Endothelial cell of umbilical vein (primary cell): ENCODE measurements at regions not wholly inside any gene's neighbourhood (a gene's known extent, or its start where the extent isn't known, plus 50 kb on each side); places are given as distances from the start of the nearest gene placed in this dataset.

Experiments used
- BruUV-seq: library from RNA; stranded (reverse); fragments of 400-500 nt; replicated peaks from 2 replicates; lab custom pipeline; 2021; lab: Mats Ljungman, UMichigan
- CTCF ChIA-PET: fragments of 300-600, 350-600 bp; sonication (Branson Sonifier 250); formaldehyde crosslinking; loops from one replicate; lab custom pipeline; 2021; ENCODE audit warnings: antibody characterized with exemption, inconsistent platforms; lab: Charles Lee
- POLR2A ChIA-PET: fragments of 300-600, 350-600 bp; sonication (Branson Sonifier 250); formaldehyde crosslinking; loops from one replicate; lab custom pipeline; 2021; ENCODE audit warnings: antibody characterized with exemption, inconsistent platforms; lab: Charles Lee
- DNase-seq: peaks from one replicate; pipeline ENCODE4 v3.0.0-alpha.2; 2011; ENCODE audit warnings: low read depth, low spot score
- FAIRE-seq: peaks from 2 replicates; lab custom pipeline; 2011; peaks lifted over from hg19 to GRCh38; lab: Jason Lieb, UNC
- H2AFZ ChIP-seq: 2 replicates; pipeline ENCODE4 v1.6.0; 2012; ENCODE audit warnings: low read depth, low read length, control low read depth, inconsistent platforms
- H3K27ac ChIP-seq: 2 replicates; pipeline ENCODE4 v1.5.1; 2011; ENCODE audit warnings: low read depth, mild to moderate bottlenecking, control low read depth, low read length, moderate library complexity; ENCODE audit not compliant: insufficient read depth
- H3K27me3 ChIP-seq, 2 experiments: 2 replicates each; pipeline versions ENCODE4 v1.6.0 to v1.6.1; 2011; ENCODE audit warnings: low read length in 2 of 2, mixed read lengths in 1 of 2; ENCODE audit not compliant: control insufficient read depth in 2 of 2, insufficient read depth in 2 of 2
- H3K36me3 ChIP-seq, 2 experiments: 2 replicates in 1 of 2; 3 replicates in 1 of 2; pipeline ENCODE4 v1.5.1; 2011; ENCODE audit warnings: low read length in 2 of 2, mild to moderate bottlenecking in 1 of 2, moderate library complexity in 1 of 2; ENCODE audit not compliant: control insufficient read depth in 2 of 2, insufficient read depth in 2 of 2; ENCODE audit errors: extremely low read depth in 1 of 2
- H3K4me1 ChIP-seq: 3 replicates; pipeline ENCODE4 v1.5.1; 2011; ENCODE audit warnings: mild to moderate bottlenecking, low read length; ENCODE audit not compliant: control insufficient read depth, insufficient read depth; ENCODE audit errors: extremely low read depth
- H3K4me2 ChIP-seq: 2 replicates; pipeline ENCODE4 v1.6.1; 2011; ENCODE audit warnings: low read length, control low read depth, mixed read lengths; ENCODE audit not compliant: insufficient read depth
- H3K4me3 ChIP-seq, 3 experiments: fragments of 200-600 bp in 1 of 3; sonication (generic), shearing (Covaris generic) in 1 of 3; replicated peaks in 1 of 3; 2 replicates each; pipeline ENCODE4 v1.5.1; 2011 to 2016; ENCODE audit warnings: control low read depth in 3 of 3, low read length in 3 of 3, mild to moderate bottlenecking in 2 of 3, inconsistent platforms in 1 of 3, low read depth in 1 of 3, moderate library complexity in 1 of 3; ENCODE audit not compliant: insufficient read depth in 1 of 3
- H3K79me2 ChIP-seq: 2 replicates; pipeline ENCODE4 v1.6.0; 2012; ENCODE audit warnings: low read length, inconsistent platforms; ENCODE audit not compliant: control insufficient read depth, insufficient read depth
- H3K9ac ChIP-seq: replicated peaks from 2 replicates; pipeline ENCODE3; 2011; ENCODE audit warnings: low read length, control low read depth; ENCODE audit not compliant: insufficient read depth; ENCODE audit errors: extremely low read depth
- H3K9me1 ChIP-seq: replicated peaks from 3 replicates; pipeline ENCODE4 v1.6.0; 2011; ENCODE audit warnings: mild to moderate bottlenecking, low read length; ENCODE audit not compliant: control insufficient read depth, insufficient read depth; ENCODE audit errors: extremely low read depth
- H3K9me3 ChIP-seq: replicated peaks from 2 replicates; pipeline ENCODE4 v1.5.1; 2012; ENCODE audit warnings: low read length, inconsistent platforms; ENCODE audit not compliant: control insufficient read depth, insufficient read depth
- H4K20me1 ChIP-seq: replicated peaks from 2 replicates; pipeline ENCODE3; 2011; ENCODE audit warnings: mild to moderate bottlenecking, low read length; ENCODE audit not compliant: control insufficient read depth, insufficient read depth; ENCODE audit errors: extremely low read depth
- CTCF ChIP-seq, 2 donors: IDR thresholded peaks; 1 replicate in 1 of 2; 2 replicates in 1 of 2; pipeline ENCODE4 v1.5.1; 2011; ENCODE audit warnings: low read length in 2 of 2, mild to moderate bottlenecking in 2 of 2, moderate library complexity in 2 of 2, control low read depth in 1 of 2, inconsistent platforms in 1 of 2, low read depth in 1 of 2; ENCODE audit not compliant: insufficient read depth in 1 of 2; ENCODE audit errors: extremely low read depth in 1 of 2
- EZH2 ChIP-seq: IDR thresholded peaks from 2 replicates; pipeline ENCODE4 v1.6.1; 2012; ENCODE audit warnings: borderline replicate concordance, low read depth, mild to moderate bottlenecking, moderate library complexity, low read length, inconsistent platforms; ENCODE audit not compliant: severe bottlenecking
- FOS ChIP-seq: IDR thresholded peaks from 2 replicates; pipeline ENCODE4 v1.6.1; 2011; ENCODE audit warnings: mild to moderate bottlenecking, low read length, moderate library complexity, borderline replicate concordance; ENCODE audit not compliant: insufficient read depth
- GATA2 ChIP-seq: IDR thresholded peaks from 2 replicates; pipeline ENCODE4 v1.7.0; 2011; ENCODE audit warnings: low read depth, mild to moderate bottlenecking, moderate library complexity, mixed read lengths, low read length; ENCODE audit not compliant: insufficient read length, insufficient read depth
- JUN ChIP-seq: IDR thresholded peaks from 2 replicates; pipeline ENCODE4 v1.6.1; 2011; ENCODE audit warnings: borderline replicate concordance, low read depth; ENCODE audit not compliant: insufficient read length, insufficient read depth
- MAX ChIP-seq: IDR thresholded peaks from 2 replicates; pipeline ENCODE4 v1.6.1; 2011; ENCODE audit not compliant: insufficient read depth, insufficient read length
- MYC ChIP-seq: IDR thresholded peaks from one replicate; pipeline ENCODE4 v1.6.1; 2011; ENCODE audit warnings: mild to moderate bottlenecking, low read depth, low read length
- POLR2A ChIP-seq: IDR thresholded peaks from 2 replicates; pipeline ENCODE4 v1.6.1; 2012; ENCODE audit warnings: low read depth, mild to moderate bottlenecking, control low read depth, low read length
- POLR2AphosphoS5 ChIP-seq: IDR thresholded peaks from 2 replicates; pipeline ENCODE4 v1.6.1; 2012; ENCODE audit warnings: low read depth, mild to moderate bottlenecking, control low read depth, low read length, moderate library complexity; ENCODE audit not compliant: insufficient read depth
- dilution Hi-C: fragments of 300-500 bp; cut with MboI; formaldehyde crosslinking; loops from one replicate; pipeline ENCODE4 v1.15.0; 2019; ENCODE audit warnings: low sequenced_read_pairs; ENCODE audit not compliant: extremely low pct_ligation_motif_present
- intact Hi-C: fragments of 100-400 bp; cut with micrococcal nuclease; formaldehyde crosslinking; loops from one replicate; pipeline ENCODE4 v1.10.0; 2022

GRCh38 chr6:14546036-14546435 lies 428.5 kb downstream of the CD83 start:
- ChIA-PET CTCF (no interaction called here), POLR2A (no interaction called here)
- H4K20me1 ChIP-seq: no peaks in the 10 kb centered on the region
- DNase-seq (no peak), FAIRE-seq (no peak)
- dilution Hi-C loops: no loop called here
- H3K36me3 ChIP-seq: no peaks in the 10 kb centered on the region
- H3K79me2 ChIP-seq: no peaks in the 10 kb centered on the region
- no peak overlapping the region for H2AFZ ChIP-seq
- no TSS peak for BruUV-seq
- no peak overlapping the region for H3K27ac ChIP-seq
- no peaks in the 10 kb centered on the region for H3K27me3 ChIP-seq
- no peak overlapping the region for H3K4me2 ChIP-seq
- H3K4me3 ChIP-seq: no peak overlapping the region
- no peaks in the 10 kb centered on the region for H3K4me1 ChIP-seq
- no peak overlapping the region for H3K9ac ChIP-seq
- TF ChIP-seq EZH2: no peak
- no peak for TF ChIP-seq POLR2AphosphoS5
- TF ChIP-seq JUN: no peak
- no peak for TF ChIP-seq CTCF (IDR thresholded peaks at IDR 0.05; ENCODE audit: extremely low read depth in 1 of 2, insufficient read depth in 1 of 2, low read depth in 1 of 2, low read length in 2 of 2)
- no peak for TF ChIP-seq GATA2
- TF ChIP-seq MAX: no peak
- no peak for TF ChIP-seq FOS
- no peak for TF ChIP-seq POLR2A
- no peak for TF ChIP-seq MYC
- H3K9me1 ChIP-seq: no peaks in the 10 kb centered on the region
- intact Hi-C loops: no loop called here
- peaks cover 6% of the 10 kb centered on the region for H3K9me3 ChIP-seq
